GM18498 (cell line): ENCODE measurements at regions not wholly inside any gene's neighbourhood (a gene's known extent, or its start where the extent isn't known, plus 50 kb on each side); places are given as distances from the start of the nearest gene placed in this dataset.

Source experiments
- ATAC-seq: cut with Tn5 transposase; IDR thresholded peaks from one replicate; pipeline ENCODE4 v1.9.1; 2021; ENCODE audit warnings: mild to moderate bottlenecking, moderate library complexity; ENCODE audit not compliant: unreplicated experiment

DNA sequence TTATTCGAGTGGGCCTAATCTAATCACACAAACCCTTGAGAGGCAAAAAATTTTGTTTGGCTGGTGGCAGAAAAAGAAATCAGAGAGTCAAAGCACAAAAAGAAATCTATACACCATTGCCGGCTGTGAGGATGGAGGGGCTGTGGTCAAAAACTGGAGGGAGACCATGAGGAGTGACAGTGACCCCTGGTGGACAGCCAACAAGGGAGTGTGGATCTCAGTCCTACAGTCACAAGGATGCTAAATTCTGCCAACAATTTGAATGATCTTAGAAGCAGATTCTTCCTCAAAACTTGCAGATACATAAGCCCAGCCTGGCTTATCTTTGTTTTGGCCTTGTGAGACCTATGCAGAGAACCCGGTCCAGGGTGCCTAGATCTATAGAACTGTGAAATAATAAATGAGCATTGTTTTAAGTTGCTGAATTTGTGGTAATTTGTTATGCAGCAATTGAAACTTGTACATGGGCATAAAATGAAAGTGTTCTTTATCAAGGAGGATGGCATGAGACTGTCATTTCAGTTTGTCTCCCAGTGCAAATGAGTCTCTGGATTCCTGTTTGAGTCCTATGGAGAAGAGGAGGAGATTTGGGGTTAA lies 103.0 kb upstream of the ARHGEF26 start:
- ATAC-seq, result peak; percentile 86

DNA sequence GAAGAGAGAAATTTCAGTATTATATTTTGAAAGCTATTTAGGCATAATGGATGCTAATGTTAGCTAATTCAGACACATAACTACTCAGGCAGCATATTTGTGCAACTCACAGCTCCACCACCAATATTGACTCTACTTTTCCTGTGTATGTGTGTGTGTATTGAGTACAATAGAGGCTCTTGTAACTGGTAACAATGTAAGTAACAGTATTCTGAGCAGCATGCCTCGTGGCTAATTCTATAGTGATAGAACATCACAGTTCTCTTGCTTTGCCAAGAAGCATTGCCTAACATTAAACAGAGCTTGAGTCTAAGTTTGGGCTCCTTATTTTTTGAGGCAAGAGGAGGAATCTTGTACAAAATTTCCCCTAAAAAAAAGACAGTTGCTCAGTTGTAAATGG lies 98.6 kb upstream of the ARHGEF26 start:
- no peak for ATAC-seq

DNA sequence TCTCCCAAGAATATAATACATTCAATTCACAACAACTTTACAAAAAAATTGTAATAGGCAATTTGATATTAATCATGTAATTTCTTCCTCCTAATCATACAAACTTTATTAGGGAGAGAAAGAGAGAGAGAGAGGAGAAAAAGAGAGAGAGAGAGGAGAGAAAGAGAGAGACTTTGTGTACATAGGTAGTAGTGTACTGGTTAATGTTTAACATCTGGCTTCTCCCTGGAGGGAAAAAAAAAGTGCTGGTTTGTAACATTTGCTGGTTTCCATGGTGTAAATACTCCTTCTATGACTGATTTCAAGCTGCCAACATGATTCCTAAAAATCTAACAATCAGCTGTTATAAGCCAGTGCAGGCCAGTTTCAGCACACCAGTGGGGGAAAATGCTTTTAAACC lies 98.0 kb upstream of the ARHGEF26 start:
- no peak for ATAC-seq

DNA sequence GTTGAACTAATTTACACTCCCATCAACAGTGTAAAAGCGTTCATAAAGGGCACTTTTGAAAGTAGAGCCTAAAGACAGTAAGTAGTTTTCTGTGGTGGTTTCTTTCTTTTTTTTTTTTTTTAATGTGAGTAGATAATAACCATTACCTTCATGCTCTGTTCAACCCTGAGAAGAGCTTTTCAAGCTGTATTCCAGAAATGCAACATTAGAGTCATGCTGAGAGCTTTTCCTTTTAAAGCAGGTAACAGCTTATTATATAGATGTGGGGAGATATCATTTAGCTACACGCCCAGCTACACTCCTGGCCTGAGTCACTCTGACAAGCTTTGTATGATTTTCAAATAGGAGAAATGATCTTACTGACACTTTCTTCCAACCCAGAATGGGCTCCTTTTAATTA lies 96.2 kb upstream of the ARHGEF26 start:
- no peak for ATAC-seq

DNA sequence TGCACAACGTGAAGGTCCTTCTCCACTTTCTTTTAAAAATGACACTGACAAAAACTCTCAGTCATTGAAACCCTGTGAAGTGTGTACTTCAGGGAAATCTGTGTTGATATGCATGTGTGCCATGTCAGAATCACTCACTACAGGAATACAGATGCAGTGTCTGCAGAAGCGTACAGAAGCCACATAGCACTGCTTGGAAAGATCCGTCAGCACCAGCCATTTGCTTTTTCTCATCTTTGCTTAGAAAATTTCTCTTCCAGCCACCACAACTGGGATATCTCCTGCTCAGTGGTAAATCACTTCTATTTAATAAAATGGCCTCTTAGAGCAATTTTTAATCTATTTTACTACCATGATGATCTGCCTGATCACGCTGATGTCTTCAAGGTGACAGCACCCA lies 91.3 kb upstream of the ARHGEF26 start:
- ATAC-seq, result no peak

DNA sequence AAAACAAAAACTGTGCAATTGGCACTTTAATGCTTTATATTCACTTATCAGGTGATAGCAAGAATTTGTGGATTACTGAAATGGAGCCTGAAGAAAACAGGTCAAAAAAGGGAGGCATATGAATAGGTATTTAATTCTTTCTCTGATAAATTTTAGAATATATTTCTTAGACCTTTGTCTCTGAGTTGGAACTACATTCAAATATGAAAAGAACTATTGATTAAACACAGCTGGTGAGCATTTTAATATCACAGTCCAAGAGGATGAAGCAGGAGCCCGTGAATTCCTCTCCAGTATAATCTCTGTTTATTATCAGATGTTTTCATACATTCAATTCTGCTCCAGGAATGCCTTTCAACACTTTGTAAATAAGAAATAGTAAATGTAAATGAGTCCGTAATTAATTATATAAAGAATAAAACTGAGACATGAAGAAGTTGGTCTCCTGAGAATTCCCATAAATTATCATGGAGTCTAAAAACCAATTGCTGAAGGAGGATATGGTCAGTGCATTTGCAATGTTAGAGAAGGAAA lies 86.3 kb upstream of the ARHGEF26 start:
- no peak for ATAC-seq

DNA sequence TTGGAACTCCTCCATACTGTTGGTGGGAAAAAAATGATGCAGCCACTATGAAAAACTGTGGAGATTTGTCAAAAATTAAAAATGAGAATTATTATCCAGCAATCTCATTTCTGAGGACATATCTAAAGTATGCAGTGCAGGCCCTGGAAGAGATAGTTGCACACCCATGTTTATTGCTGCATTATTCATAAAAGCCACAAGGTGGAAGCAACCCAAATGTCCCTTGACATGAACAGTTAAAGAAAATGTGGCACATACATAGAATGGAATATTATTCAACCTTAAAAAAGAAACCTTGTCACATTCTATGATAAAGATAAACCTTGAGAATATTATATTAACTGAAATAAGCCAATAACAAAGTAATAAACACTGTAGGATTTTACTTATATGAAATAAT lies 80.9 kb upstream of the ARHGEF26 start:
- ATAC-seq, result peak; percentile 75

DNA sequence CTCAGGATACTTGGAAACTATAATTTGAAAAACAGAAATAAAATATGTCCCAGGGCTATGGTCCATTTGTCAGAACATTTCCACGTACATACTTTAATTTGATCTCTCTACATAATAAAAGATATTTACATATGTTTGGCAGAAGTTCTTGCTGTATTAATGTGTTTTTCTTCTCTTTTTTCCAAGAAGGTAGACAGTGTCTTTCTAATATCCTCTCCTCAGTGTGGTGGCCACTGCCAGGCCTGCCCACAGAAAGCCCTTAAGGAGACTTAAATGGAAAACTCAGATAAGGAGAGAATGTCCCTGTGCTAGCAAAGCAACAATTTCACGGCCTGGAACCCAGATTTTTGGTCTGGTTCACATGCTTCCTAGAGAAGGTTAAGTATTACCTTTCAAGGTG lies 76.5 kb upstream of the ARHGEF26 start:
- ATAC-seq, result no peak

DNA sequence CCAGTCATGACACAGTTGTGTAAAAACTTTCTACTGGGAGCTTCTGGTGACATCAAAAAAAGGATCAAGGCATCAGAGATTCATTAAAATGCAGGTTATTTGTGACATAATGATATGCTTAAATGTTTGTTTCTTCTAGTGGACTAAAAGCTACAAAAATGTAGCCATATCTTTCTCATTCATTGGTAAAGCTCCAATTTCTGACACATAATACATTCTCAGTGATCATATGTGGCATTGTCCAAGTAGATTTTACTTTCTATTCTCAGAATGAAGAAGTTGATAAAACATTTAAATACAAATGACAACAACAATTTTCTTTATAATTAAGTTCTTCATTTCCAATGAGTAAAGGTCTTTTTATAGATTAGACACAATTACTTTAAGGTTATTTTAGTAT lies 71.0 kb upstream of the ARHGEF26 start:
- no peak for ATAC-seq

DNA sequence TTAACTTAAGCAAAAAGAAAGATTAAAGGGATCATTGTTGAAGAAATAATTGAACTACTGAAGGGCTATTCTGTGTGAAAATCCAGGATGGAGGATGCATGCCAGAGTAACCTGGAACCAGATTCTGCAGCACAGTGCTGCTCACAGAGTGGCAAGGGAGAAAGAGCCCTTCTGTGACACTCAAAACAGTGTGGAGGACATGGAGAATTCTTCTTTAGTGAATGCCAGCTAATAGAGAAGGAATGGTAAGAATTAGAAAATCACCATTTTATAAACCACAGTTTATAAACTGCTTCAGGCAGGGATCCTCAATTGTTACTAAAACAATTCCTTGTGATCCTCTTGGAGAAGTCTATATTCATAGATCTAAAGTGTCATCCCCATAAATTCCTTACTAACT lies 70.4 kb upstream of the ARHGEF26 start:
- no peak for ATAC-seq

DNA sequence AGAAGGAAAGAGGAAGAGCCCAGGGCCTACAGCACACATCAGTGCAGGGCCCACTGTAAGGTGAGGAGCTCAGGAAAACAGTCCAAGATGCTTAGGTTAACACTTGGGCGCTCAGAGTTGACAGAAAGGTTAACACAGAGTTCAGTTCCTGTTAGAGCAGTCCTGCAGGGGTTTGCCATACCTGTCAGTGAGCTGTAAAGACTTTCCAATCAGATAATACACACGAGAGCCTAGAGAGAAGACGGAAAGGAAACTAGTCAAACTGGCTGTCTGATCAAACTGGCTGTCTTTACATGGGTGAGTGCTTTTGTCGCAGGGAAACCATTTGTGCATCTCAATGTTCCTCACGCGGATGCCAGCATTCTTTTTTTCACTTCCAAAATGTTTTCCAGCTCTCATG lies 61.4 kb upstream of the ARHGEF26 start:
- no peak for ATAC-seq

DNA sequence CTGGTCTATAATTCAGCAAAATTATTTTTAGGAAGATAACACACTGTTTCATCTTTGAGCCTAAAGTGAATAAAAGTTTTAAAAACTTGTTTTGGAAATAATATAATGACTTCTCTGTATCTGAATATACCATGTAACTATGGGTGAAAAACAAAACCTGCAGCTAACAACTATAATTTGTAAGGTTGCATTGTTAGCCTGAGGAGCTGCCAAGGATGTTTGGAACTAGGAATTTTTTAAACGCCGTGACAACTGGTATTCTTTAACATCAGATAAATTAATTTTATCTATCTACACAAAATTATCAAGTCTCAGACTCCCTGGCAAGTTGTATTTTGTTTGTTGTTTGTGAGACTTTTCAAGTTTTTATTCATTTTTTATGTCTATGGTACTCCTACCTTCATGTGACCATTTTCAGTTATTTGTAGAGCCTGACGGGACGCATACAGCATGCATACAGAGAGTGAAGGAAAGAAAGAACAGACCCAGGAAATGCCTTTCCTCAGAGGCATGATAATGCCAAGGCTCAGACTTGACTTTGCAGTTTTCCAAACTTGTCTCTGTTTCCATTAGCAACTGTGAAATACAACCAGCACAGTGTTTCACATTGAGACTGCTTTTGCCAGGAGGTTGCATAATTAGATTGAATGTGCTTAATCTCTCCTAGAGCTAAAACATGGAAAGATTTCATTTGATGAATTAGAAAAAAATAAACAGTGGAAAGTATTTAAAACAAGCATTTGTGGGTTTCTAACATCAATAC lies 60.8 kb upstream of the ARHGEF26 start:
- ATAC-seq, result no peak

DNA sequence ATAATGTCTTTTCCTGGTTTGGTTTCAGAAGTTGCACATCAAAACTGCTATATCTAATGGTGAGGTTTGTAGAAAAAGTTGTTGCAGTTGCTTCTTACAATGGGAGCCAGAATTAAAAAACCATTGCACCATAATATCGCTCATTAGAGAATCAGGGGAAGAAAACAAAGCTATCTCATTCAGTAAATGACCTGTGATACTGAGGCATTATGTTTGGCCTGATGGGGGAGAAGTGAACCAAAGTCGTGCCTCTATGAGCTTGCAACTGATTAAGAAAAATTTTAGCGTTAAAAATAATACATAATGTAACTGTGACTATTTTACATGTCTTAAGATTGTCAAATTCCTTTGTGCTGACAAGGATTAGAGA lies 60.2 kb upstream of the ARHGEF26 start:
- no peak for ATAC-seq

DNA sequence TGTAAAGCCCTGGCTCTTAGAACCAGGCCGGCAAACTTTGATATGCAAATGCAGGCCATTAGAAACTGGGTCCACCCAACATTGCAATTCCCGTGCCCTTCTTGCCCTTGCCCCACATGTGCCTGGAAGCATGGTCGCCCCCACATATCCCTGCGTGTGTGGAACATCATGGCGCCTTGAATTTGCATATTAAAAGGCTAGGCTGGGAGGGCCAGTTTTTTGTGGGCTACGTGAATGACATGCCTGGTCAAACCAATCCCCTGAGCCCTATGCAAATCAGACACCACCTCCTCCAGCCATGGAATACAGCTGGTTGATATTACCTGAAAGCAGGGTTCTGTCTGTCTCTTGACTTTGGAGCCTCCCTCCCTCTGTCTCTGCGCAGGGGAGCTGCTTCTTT lies 58.7 kb upstream of the ARHGEF26 start:
- ATAC-seq, result no peak

DNA sequence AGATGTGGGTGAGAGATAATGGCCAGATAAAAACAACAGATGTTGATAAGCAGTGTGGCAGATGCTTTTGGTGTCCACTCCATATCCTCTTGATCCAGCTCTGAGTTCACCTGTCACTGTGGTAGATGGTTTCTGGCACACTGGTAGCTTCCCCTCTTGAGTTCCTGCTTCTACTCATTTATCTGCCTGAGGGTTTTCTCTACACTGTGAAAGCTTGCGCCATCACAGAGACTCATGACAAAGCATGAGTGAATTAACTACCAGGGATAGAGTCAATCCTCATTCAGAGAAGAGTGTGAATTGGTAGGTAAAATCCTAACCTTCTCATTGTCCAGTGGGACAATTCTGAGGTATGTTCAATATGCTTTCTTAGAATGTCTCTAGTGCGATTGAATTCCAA lies 50.0 kb upstream of the ARHGEF26 start:
- ATAC-seq, result no peak
